HCT116 (cell line): ENCODE measurements at regions not wholly inside any gene's neighbourhood (a gene's known extent, or its start where the extent isn't known, plus 50 kb on each side); places are given as distances from the start of the nearest gene placed in this dataset.

ENCODE experiments used
- ATAC-seq: fragments of 200-7000 bp; cut with Tn5 transposase; 2 replicates; pipeline ENCODE4 v1.9.1; 2020; ENCODE audit warnings: mild to moderate bottlenecking, moderate library complexity
- BruUV-seq: library from RNA; stranded (reverse); fragments of 400-500 nt; replicated peaks from 2 replicates; lab custom pipeline; 2021; lab: Mats Ljungman, UMichigan
- CTCF ChIA-PET: fragments of 300-600 bp; sonication (Branson Sonifier 250); formaldehyde crosslinking; loops from one replicate; lab custom pipeline; 2021; ENCODE audit warnings: antibody characterized with exemption; lab: Charles Lee
- POLR2A ChIA-PET: fragments of 300-600, 350-600 bp; sonication (Branson Sonifier 250); formaldehyde crosslinking; loops from one replicate; lab custom pipeline; 2021; ENCODE audit warnings: antibody characterized with exemption; lab: Charles Lee
- RAD21 ChIA-PET, 2 experiments: fragments of 300-600 bp; sonication (Branson Sonifier 250); formaldehyde crosslinking; loops; one replicate each; lab custom pipeline; 2023; ENCODE audit warnings: low total read pairs in 2 of 2; ENCODE audit not compliant: uncharacterized antibody in 2 of 2, unreplicated experiment in 2 of 2, low non-redundant PET in 1 of 2; lab: Charles Lee
- DNase-seq: peaks from one replicate; pipeline ENCODE4 v3.0.0-alpha.2; 2010; ENCODE audit warnings: low read depth, low spot score
- H2AFZ ChIP-seq: fragments of 200-600 bp; shearing (Covaris generic), sonication (generic); 2 replicates; pipeline ENCODE4 v1.6.1; 2017; ENCODE audit warnings: low read depth, mixed run types, mixed read lengths, antibody characterized with exemption, low read length; ENCODE audit not compliant: poor library complexity, severe bottlenecking
- H3K27ac ChIP-seq: 2 replicates; pipeline ENCODE4 v1.5.1; 2012; ENCODE audit warnings: low read depth, low read length
- H3K27me3 ChIP-seq: fragments of 200-600 bp; sonication (generic); 2 replicates; pipeline ENCODE4 v1.6.1; 2016; ENCODE audit warnings: mixed run types, low read length, mixed read lengths; ENCODE audit not compliant: insufficient read depth
- H3K36me3 ChIP-seq, 2 experiments: fragments of 200-500 bp in 1 of 2; fragments of 200-600 bp in 1 of 2; sonication (Bioruptor generic) in 1 of 2; sonication (generic) in 1 of 2; 2 replicates each; pipeline versions ENCODE4 v1.5.1 to v1.6.1; 2014 to 2016; ENCODE audit warnings: low read length in 2 of 2, inconsistent platforms in 1 of 2, mixed read lengths in 1 of 2, mixed run types in 1 of 2; ENCODE audit not compliant: insufficient read depth in 2 of 2, control insufficient read depth in 1 of 2
- H3K4me1 ChIP-seq, 2 experiments: fragments of 200-600 bp in 1 of 2; sonication (generic) in 1 of 2; 2 replicates each; pipeline versions ENCODE4 v1.5.1 to v1.6.1; 2012 to 2017; ENCODE audit warnings: low read length in 2 of 2, inconsistent platforms in 1 of 2, mild to moderate bottlenecking in 1 of 2, mixed read lengths in 1 of 2, mixed run types in 1 of 2, moderate library complexity in 1 of 2; ENCODE audit not compliant: insufficient read depth in 2 of 2, control insufficient read depth in 1 of 2
- H3K4me2 ChIP-seq: fragments of 200-600 bp; sonication (generic); 2 replicates; pipeline ENCODE4 v1.6.1; 2017; ENCODE audit warnings: mixed run types, low read length, mixed read lengths
- H3K4me3 ChIP-seq, 2 experiments: fragments of 200-600 bp in 1 of 2; sonication (generic) in 1 of 2; replicated peaks in 1 of 2; 2 replicates each; pipeline ENCODE4 v1.5.1; 2011 to 2016; ENCODE audit warnings: low read length in 2 of 2, control low read depth in 1 of 2, low read depth in 1 of 2, mild to moderate bottlenecking in 1 of 2, mixed read lengths in 1 of 2, mixed run types in 1 of 2
- H3K79me2 ChIP-seq: fragments of 200-600 bp; sonication (generic); 2 replicates; pipeline ENCODE4 v1.6.1; 2017; ENCODE audit warnings: mild to moderate bottlenecking, mixed run types, low read length, moderate library complexity, mixed read lengths; ENCODE audit not compliant: insufficient read depth
- H3K9ac ChIP-seq: fragments of 200-600 bp; sonication (generic); 2 replicates; pipeline ENCODE4 v1.6.1; 2016; ENCODE audit warnings: low read length, mixed read lengths
- H3K9me2 ChIP-seq: fragments of 200-600 bp; sonication (generic), shearing (Covaris generic); 2 replicates; pipeline ENCODE4 v1.6.1; 2017; ENCODE audit warnings: mixed run types, mild to moderate bottlenecking, moderate library complexity; ENCODE audit not compliant: insufficient read depth
- H3K9me3 ChIP-seq, 2 experiments: fragments of 200-500 bp in 1 of 2; fragments of 200-600 bp in 1 of 2; sonication (Bioruptor generic) in 1 of 2; sonication (generic) in 1 of 2; 2 replicates each; pipeline ENCODE4 v1.6.1; 2014 to 2017; ENCODE audit warnings: low read length in 2 of 2, mixed read lengths in 2 of 2, inconsistent platforms in 1 of 2, low read depth in 1 of 2, mild to moderate bottlenecking in 1 of 2, mixed run types in 1 of 2, moderate library complexity in 1 of 2; ENCODE audit not compliant: control insufficient read depth in 1 of 2, insufficient read depth in 1 of 2
- H4K20me1 ChIP-seq: fragments of 200-600 bp; sonication (generic), shearing (Covaris generic); 2 replicates; pipeline ENCODE4 v1.6.1; 2017; ENCODE audit warnings: mixed run types, mild to moderate bottlenecking, moderate library complexity; ENCODE audit not compliant: insufficient read depth
- ATF3 ChIP-seq: IDR thresholded peaks from 2 replicates; pipeline ENCODE4 v1.6.1; 2012
- CTCF ChIP-seq, 3 experiments: fragments of 200-600 bp in 1 of 3; sonication (generic) in 1 of 3; IDR thresholded peaks in 2 of 3; conservative IDR thresholded peaks in 1 of 3; 2 replicates each; pipeline ENCODE4 v1.5.1; 2012 to 2017; ENCODE audit warnings: low read depth in 2 of 3, low read length in 2 of 3, antibody characterized with exemption in 1 of 3, borderline replicate concordance in 1 of 3, control low read depth in 1 of 3, mild to moderate bottlenecking in 1 of 3, mixed read lengths in 1 of 3, mixed run types in 1 of 3, moderate library complexity in 1 of 3; ENCODE audit not compliant: insufficient read depth in 1 of 3
- JUND ChIP-seq: IDR thresholded peaks from 2 replicates; pipeline ENCODE4 v1.6.1; 2012
- MAX ChIP-seq: IDR thresholded peaks from 2 replicates; pipeline ENCODE4 v1.6.1; 2012
- REST ChIP-seq: IDR thresholded peaks from 2 replicates; pipeline ENCODE4 v1.6.1; 2012; ENCODE audit warnings: low read depth
- SP1 ChIP-seq: IDR thresholded peaks from 2 replicates; pipeline ENCODE4 v1.6.1; 2012; ENCODE audit warnings: low read depth
- YY1 ChIP-seq: IDR thresholded peaks from 2 replicates; pipeline ENCODE4 v1.6.1; 2011; ENCODE audit warnings: low read length, low read depth, moderate library complexity, mild to moderate bottlenecking; ENCODE audit not compliant: insufficient replicate concordance; ENCODE audit errors: extremely low read depth
- intact Hi-C: fragments of 100-400 bp; cut with micrococcal nuclease; formaldehyde crosslinking; loops from 2 replicates; pipeline ENCODE4 v1.10.0; 2022

GRCh38 chr3:40704224-40704623 is 179.5 kb downstream of the ZNF621 start:
- TF ChIP-seq MAX (no peak), SP1 (no peak), ATF3 (no peak), CTCF (IDR thresholded peaks at IDR 0.05 in 2 of 3, conservative IDR thresholded peaks at IDR 0.05 in 1 of 3; ENCODE audit: borderline replicate concordance in 1 of 3, insufficient read depth in 1 of 3, low read depth in 2 of 3, low read length in 2 of 3) (no peak), REST (no peak), JUND (no peak), YY1 (no peak)
- Histone ChIP-seq H3K27ac (no peak overlapping the region), H2AFZ (no peak overlapping the region), H3K79me2 (no peaks in the 10 kb centered on the region), H3K4me3 (no peak overlapping the region), H3K4me1 (no peaks in the 10 kb centered on the region), H4K20me1 (no peaks in the 10 kb centered on the region), H3K9me2 (no peaks in the 10 kb centered on the region), H3K36me3 (no peaks in the 10 kb centered on the region), H3K9me3 (peaks cover 0 to 3% of the 10 kb centered on the region in 2 experiments; a peak in 1 of 4 replicates), H3K27me3 (peaks cover 9% of the 10 kb centered on the region; the same call in 1 of the 2 replicates), H3K4me2 (no peak overlapping the region), H3K9ac (no peak overlapping the region)
- CTCF ChIA-PET: no interaction called here
- no TSS peak for BruUV-seq
- RAD21 ChIA-PET: no interaction called here
- intact Hi-C loops: no loop called here
- DNase-seq (no peak), ATAC-seq (no peak)
- POLR2A ChIA-PET: no interaction called here
